ENCODE measurements at regions not wholly inside any gene's neighbourhood (a gene's known extent, or its start where the extent isn't known, plus 50 kb on each side); places are given as distances from the start of the nearest gene placed in this dataset.

- Histone ChIP-seq H3K27me3 (no peaks in the 10 kb centered on the region), H3K4me1 (no peaks in the 10 kb centered on the region), H3K4me3 (no peak overlapping the region), H3K27ac (no peak overlapping the region), H3K36me3 (no peaks in the 10 kb centered on the region), H3K9me3 (no peaks in the 10 kb centered on the region)
- intact Hi-C loops (cut with DNase I; ENCODE audit: low total_unique reads) = no loop called here
- in situ Hi-C loops (cut with MboI; ENCODE audit: low pct_ligation_motif_present in 1 of 4, low pct_unique_long_range_greater_than_20kb in 1 of 4, low sequenced_read_pairs in 3 of 4) = no loop called here
- WGBS, 2 donors (ENCODE audit: low coverage in 1 of 2) = 73 to 86% methylated on average over 1 of the region's 1 CpG
- no peak for DNase-seq
- TF ChIP-seq EP300 (IDR thresholded peaks at IDR 0.05; ENCODE audit: low read depth) (no peak), CTCF (IDR thresholded peaks at IDR 0.05) (no peak), POLR2AphosphoS5 (IDR thresholded peaks at IDR 0.05) (no peak), POLR2A (IDR thresholded peaks at IDR 0.05) (no peak)
Measured at GRCh38 chr4:57373991-57374390, 263.8 kb upstream of the IGFBP7 start.

GRCh38 chr4:57371671-57372070 is 261.5 kb upstream of the IGFBP7 start:
- Histone ChIP-seq H3K4me3 (no peak overlapping the region), H3K9me3 (no peaks in the 10 kb centered on the region), H3K4me1 (no peaks in the 10 kb centered on the region), H3K36me3 (no peaks in the 10 kb centered on the region), H3K27ac (no peak overlapping the region), H3K27me3 (no peaks in the 10 kb centered on the region)
- DNase-seq = no peak
- TF ChIP-seq EP300 (IDR thresholded peaks at IDR 0.05; ENCODE audit: low read depth) (no peak), POLR2A (IDR thresholded peaks at IDR 0.05) (no peak), CTCF (IDR thresholded peaks at IDR 0.05) (no peak), POLR2AphosphoS5 (IDR thresholded peaks at IDR 0.05) (no peak)
- in situ Hi-C loops (cut with MboI; ENCODE audit: low pct_ligation_motif_present in 1 of 4, low pct_unique_long_range_greater_than_20kb in 1 of 4, low sequenced_read_pairs in 3 of 4) (no loop called here), intact Hi-C loops (cut with DNase I; ENCODE audit: low total_unique reads) (no loop called here)
- 86 to 88% methylated on average over 2 to 4 of the region's 4 CpGs for WGBS, 2 donors (ENCODE audit: low coverage in 1 of 2)

GRCh38 chr4:57370691-57371090 is 260.5 kb upstream of the IGFBP7 start:
- in situ Hi-C loops (cut with MboI; ENCODE audit: low pct_ligation_motif_present in 1 of 4, low pct_unique_long_range_greater_than_20kb in 1 of 4, low sequenced_read_pairs in 3 of 4) = no loop called here
- intact Hi-C loops (cut with DNase I; ENCODE audit: low total_unique reads) = no loop called here
- Histone ChIP-seq H3K4me3 (no peak overlapping the region), H3K36me3 (no peaks in the 10 kb centered on the region), H3K27me3 (no peaks in the 10 kb centered on the region), H3K9me3 (no peaks in the 10 kb centered on the region), H3K27ac (no peak overlapping the region), H3K4me1 (no peaks in the 10 kb centered on the region)
- TF ChIP-seq POLR2A (IDR thresholded peaks at IDR 0.05) (no peak), POLR2AphosphoS5 (IDR thresholded peaks at IDR 0.05) (no peak), EP300 (IDR thresholded peaks at IDR 0.05; ENCODE audit: low read depth) (no peak), CTCF (IDR thresholded peaks at IDR 0.05) (no peak)
- DNase-seq = no peak
- WGBS, 2 donors (ENCODE audit: low coverage in 1 of 2) = 93 to 96% methylated on average over 3 of the region's 3 CpGs

GRCh38 chr4:57369446-57369845 is 259.3 kb upstream of the IGFBP7 start:
- TF ChIP-seq POLR2AphosphoS5 (IDR thresholded peaks at IDR 0.05) (no peak), EP300 (IDR thresholded peaks at IDR 0.05; ENCODE audit: low read depth) (no peak), POLR2A (IDR thresholded peaks at IDR 0.05) (no peak), CTCF (IDR thresholded peaks at IDR 0.05) (no peak)
- Histone ChIP-seq H3K4me3 (no peak overlapping the region), H3K27ac (no peak overlapping the region), H3K9me3 (no peaks in the 10 kb centered on the region), H3K27me3 (no peaks in the 10 kb centered on the region), H3K4me1 (no peaks in the 10 kb centered on the region), H3K36me3 (no peaks in the 10 kb centered on the region)
- DNase-seq = no peak
- WGBS, 2 donors (ENCODE audit: low coverage in 1 of 2) = 83 to 89% methylated on average over 1 of the region's 1 CpG
- intact Hi-C loops (cut with DNase I; ENCODE audit: low total_unique reads) = no loop called here
- in situ Hi-C loops (cut with MboI; ENCODE audit: low pct_ligation_motif_present in 1 of 4, low pct_unique_long_range_greater_than_20kb in 1 of 4, low sequenced_read_pairs in 3 of 4) = no loop called here

Data from transverse colon (tissue), 4 donors.